ENCODE measurements at regions not wholly inside any gene's neighbourhood (a gene's known extent, or its start where the extent isn't known, plus 50 kb on each side); places are given as distances from the start of the nearest gene placed in this dataset.

GRCh38 chr4:126238013-126238412 lies 923.3 kb downstream of the FAT4 start:
- ATAC-seq (peak; percentile 73), DNase-seq (ENCODE audit: low spot score) (no peak)
- no peak overlapping the region for H3K4me3 Mint-ChIP-seq
- ChIA-PET POLR2A (no interaction called here), CTCF (interaction anchor here (1.5 kb wide), 1 partner anchor 345 kb away, joined by 4 read pairs; no protein-coding TSS in a partner anchor)
- no peaks in the 10 kb centered on the region for H3K27me3 Mint-ChIP-seq (ENCODE audit: low read depth)
- H3K27ac Mint-ChIP-seq, result peak overlapping the region; percentile 61; the same call in 1 of the 2 replicates
- peaks cover 2% of the 10 kb centered on the region; the same call in 1 of the 2 replicates for H3K36me3 Mint-ChIP-seq
- peaks cover 5% of the 10 kb centered on the region for H3K9me3 Mint-ChIP-seq
- peaks cover 7% of the 10 kb centered on the region for H3K4me1 Mint-ChIP-seq
- TF ChIP-seq FOXK1 (CRISPR knock-in tag; IDR thresholded peaks at IDR 0.05), result no peak

GRCh38 chr4:126241634-126242033 lies 926.9 kb downstream of the FAT4 start:
- DNase-seq (ENCODE audit: low spot score) (no peak), ATAC-seq (no peak)
- Mint-ChIP-seq H3K27me3 (ENCODE audit: low read depth) (no peaks in the 10 kb centered on the region), H3K27ac (no peak overlapping the region), H3K4me3 (no peak overlapping the region), H3K4me1 (peaks cover 7% of the 10 kb centered on the region), H3K36me3 (no peaks in the 10 kb centered on the region), H3K9me3 (0 out of 2 replicates have a peak, but pooled peaks cover 3% of the 10 kb centered on the region)
- ChIA-PET CTCF (no interaction called here), POLR2A (no interaction called here)
- no peak for TF ChIP-seq TEAD1 (CRISPR knock-in tag; IDR thresholded peaks at IDR 0.05)
- no peak for TF ChIP-seq ARID4B (CRISPR knock-in tag; IDR thresholded peaks at IDR 0.05; ENCODE audit: borderline replicate concordance)
- TF ChIP-seq ZNF263 (CRISPR knock-in tag; IDR thresholded peaks at IDR 0.05; ENCODE audit: low read depth), result no peak
- TF ChIP-seq ZNF317 (CRISPR knock-in tag; IDR thresholded peaks at IDR 0.05; ENCODE audit: borderline replicate concordance, low read depth), result no peak
- no peak for TF ChIP-seq ZNF138 (CRISPR knock-in tag; conservative IDR thresholded peaks at IDR 0.05)
- TF ChIP-seq MXD4 (CRISPR knock-in tag; IDR thresholded peaks at IDR 0.05; ENCODE audit: borderline replicate concordance), result no peak
- TF ChIP-seq PREB (CRISPR knock-in tag; IDR thresholded peaks at IDR 0.05; ENCODE audit: borderline replicate concordance), result no peak
- TF ChIP-seq GTF2I (CRISPR knock-in tag; conservative IDR thresholded peaks at IDR 0.05), result no peak
- no peak for TF ChIP-seq NFYB (CRISPR knock-in tag; conservative IDR thresholded peaks at IDR 0.05; ENCODE audit: low read depth)
- TF ChIP-seq AR (CRISPR knock-in tag; IDR thresholded peaks at IDR 0.05), result no peak
- no peak for TF ChIP-seq PRDM15 (CRISPR knock-in tag; IDR thresholded peaks at IDR 0.05)
- no peak for TF ChIP-seq KAT7 (CRISPR knock-in tag; IDR thresholded peaks at IDR 0.05; ENCODE audit: borderline replicate concordance)
- TF ChIP-seq CTCF (IDR thresholded peaks at IDR 0.05), result no peak
- TF ChIP-seq FOXP1 (CRISPR knock-in tag; IDR thresholded peaks at IDR 0.05; ENCODE audit: borderline replicate concordance), result no peak
- TF ChIP-seq USF2 (CRISPR knock-in tag; IDR thresholded peaks at IDR 0.05), result no peak
